ENCODE measurements at regions not wholly inside any gene's neighbourhood (a gene's known extent, or its start where the extent isn't known, plus 50 kb on each side); places are given as distances from the start of the nearest gene placed in this dataset.

DNA sequence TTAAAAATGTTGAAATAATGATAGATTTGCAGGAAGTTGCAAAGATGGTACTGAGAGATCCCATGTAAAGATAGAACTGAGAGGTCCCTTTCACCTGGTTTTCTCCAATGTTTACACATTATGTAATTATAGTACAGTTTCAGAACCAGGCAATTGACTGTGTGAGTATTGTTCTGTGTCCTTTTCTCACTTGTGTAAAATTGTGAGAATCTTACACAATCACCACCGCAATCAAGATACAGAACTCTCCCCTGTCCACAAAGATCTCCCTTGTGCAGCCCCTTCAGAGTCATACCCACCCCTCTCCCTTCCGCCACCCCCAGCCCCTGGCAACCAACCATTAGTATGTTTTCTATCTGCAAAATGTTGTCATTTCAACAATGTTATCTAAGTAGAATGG lies 119.8 kb upstream of the NAV2 start (continued):
- TF ChIP-seq, protein P1, sequence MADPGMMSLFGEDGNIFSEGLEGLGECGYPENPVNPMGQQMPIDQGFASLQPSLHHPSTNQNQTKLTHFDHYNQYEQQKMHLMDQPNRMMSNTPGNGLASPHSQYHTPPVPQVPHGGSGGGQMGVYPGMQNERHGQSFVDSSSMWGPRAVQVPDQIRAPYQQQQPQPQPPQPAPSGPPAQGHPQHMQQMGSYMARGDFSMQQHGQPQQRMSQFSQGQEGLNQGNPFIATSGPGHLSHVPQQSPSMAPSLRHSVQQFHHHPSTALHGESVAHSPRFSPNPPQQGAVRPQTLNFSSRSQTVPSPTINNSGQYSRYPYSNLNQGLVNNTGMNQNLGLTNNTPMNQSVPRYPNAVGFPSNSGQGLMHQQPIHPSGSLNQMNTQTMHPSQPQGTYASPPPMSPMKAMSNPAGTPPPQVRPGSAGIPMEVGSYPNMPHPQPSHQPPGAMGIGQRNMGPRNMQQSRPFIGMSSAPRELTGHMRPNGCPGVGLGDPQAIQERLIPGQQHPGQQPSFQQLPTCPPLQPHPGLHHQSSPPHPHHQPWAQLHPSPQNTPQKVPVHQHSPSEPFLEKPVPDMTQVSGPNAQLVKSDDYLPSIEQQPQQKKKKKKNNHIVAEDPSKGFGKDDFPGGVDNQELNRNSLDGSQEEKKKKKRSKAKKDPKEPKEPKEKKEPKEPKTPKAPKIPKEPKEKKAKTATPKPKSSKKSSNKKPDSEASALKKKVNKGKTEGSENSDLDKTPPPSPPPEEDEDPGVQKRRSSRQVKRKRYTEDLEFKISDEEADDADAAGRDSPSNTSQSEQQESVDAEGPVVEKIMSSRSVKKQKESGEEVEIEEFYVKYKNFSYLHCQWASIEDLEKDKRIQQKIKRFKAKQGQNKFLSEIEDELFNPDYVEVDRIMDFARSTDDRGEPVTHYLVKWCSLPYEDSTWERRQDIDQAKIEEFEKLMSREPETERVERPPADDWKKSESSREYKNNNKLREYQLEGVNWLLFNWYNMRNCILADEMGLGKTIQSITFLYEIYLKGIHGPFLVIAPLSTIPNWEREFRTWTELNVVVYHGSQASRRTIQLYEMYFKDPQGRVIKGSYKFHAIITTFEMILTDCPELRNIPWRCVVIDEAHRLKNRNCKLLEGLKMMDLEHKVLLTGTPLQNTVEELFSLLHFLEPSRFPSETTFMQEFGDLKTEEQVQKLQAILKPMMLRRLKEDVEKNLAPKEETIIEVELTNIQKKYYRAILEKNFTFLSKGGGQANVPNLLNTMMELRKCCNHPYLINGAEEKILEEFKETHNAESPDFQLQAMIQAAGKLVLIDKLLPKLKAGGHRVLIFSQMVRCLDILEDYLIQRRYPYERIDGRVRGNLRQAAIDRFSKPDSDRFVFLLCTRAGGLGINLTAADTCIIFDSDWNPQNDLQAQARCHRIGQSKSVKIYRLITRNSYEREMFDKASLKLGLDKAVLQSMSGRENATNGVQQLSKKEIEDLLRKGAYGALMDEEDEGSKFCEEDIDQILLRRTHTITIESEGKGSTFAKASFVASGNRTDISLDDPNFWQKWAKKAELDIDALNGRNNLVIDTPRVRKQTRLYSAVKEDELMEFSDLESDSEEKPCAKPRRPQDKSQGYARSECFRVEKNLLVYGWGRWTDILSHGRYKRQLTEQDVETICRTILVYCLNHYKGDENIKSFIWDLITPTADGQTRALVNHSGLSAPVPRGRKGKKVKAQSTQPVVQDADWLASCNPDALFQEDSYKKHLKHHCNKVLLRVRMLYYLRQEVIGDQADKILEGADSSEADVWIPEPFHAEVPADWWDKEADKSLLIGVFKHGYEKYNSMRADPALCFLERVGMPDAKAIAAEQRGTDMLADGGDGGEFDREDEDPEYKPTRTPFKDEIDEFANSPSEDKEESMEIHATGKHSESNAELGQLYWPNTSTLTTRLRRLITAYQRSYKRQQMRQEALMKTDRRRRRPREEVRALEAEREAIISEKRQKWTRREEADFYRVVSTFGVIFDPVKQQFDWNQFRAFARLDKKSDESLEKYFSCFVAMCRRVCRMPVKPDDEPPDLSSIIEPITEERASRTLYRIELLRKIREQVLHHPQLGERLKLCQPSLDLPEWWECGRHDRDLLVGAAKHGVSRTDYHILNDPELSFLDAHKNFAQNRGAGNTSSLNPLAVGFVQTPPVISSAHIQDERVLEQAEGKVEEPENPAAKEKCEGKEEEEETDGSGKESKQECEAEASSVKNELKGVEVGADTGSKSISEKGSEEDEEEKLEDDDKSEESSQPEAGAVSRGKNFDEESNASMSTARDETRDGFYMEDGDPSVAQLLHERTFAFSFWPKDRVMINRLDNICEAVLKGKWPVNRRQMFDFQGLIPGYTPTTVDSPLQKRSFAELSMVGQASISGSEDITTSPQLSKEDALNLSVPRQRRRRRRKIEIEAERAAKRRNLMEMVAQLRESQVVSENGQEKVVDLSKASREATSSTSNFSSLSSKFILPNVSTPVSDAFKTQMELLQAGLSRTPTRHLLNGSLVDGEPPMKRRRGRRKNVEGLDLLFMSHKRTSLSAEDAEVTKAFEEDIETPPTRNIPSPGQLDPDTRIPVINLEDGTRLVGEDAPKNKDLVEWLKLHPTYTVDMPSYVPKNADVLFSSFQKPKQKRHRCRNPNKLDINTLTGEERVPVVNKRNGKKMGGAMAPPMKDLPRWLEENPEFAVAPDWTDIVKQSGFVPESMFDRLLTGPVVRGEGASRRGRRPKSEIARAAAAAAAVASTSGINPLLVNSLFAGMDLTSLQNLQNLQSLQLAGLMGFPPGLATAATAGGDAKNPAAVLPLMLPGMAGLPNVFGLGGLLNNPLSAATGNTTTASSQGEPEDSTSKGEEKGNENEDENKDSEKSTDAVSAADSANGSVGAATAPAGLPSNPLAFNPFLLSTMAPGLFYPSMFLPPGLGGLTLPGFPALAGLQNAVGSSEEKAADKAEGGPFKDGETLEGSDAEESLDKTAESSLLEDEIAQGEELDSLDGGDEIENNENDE (IDR thresholded peaks at IDR 0.05; ENCODE audit: insufficient replicate concordance, low read length) = no peak
- TF ChIP-seq KDM4A (IDR thresholded peaks at IDR 0.05; ENCODE audit: low read depth, low read length, severe bottlenecking) (no peak), CTBP2 (IDR thresholded peaks at IDR 0.05; ENCODE audit: borderline replicate concordance, insufficient read depth, insufficient read length, low read length) (no peak), POLR2A (IDR thresholded peaks at IDR 0.05; ENCODE audit: control extremely low read depth in 1 of 2, low read depth in 2 of 2, low read length in 2 of 2) (no peak), SIRT6 (IDR thresholded peaks at IDR 0.05; ENCODE audit: low read length) (no peak), JUN (IDR thresholded peaks at IDR 0.05; ENCODE audit: low read depth, low read length) (no peak), EZH2 (IDR thresholded peaks at IDR 0.05; ENCODE audit: low read depth, low read length, severe bottlenecking) (no peak), TCF12 (IDR thresholded peaks at IDR 0.05; ENCODE audit: low read depth, low read length) (no peak), E2F6 (IDR thresholded peaks at IDR 0.05) (no peak), RFX5 (IDR thresholded peaks at IDR 0.05; ENCODE audit: borderline replicate concordance, low read depth, low read length) (no peak), SP4 (IDR thresholded peaks at IDR 0.05; ENCODE audit: low read length) (no peak)
